HEK293 (cell line): ENCODE measurements at regions not wholly inside any gene's neighbourhood (a gene's known extent, or its start where the extent isn't known, plus 50 kb on each side); places are given as distances from the start of the nearest gene placed in this dataset.

Source experiments
- CTCF ChIA-PET: fragments of 350-600 bp; formaldehyde crosslinking; extraction: SDS; loops from one replicate; lab custom pipeline; 2021; ENCODE audit warnings: antibody characterized with exemption; lab: Yijun Ruan, JAX
- POLR2A ChIA-PET: fragments of 300-600 bp; formaldehyde crosslinking; extraction: SDS; loops from one replicate; lab custom pipeline; 2020; ENCODE audit warnings: antibody characterized with exemption, inconsistent platforms; lab: Yijun Ruan, JAX
- H3K27ac ChIP-seq: fragments of 200-500 bp; sonication (Bioruptor generic); 2 replicates; pipeline ENCODE4 v1.5.1; 2014; ENCODE audit warnings: low read depth, low read length, control low read depth, inconsistent platforms; ENCODE audit errors: extremely low read depth
- H3K36me3 ChIP-seq, 2 experiments: fragments of 200-500 bp in 1 of 2; sonication (Bioruptor generic) in 1 of 2; 1 replicate in 1 of 2; 2 replicates in 1 of 2; pipeline ENCODE4 v1.5.1; 2014 to 2017; ENCODE audit warnings: inconsistent platforms in 2 of 2, low read length in 2 of 2; ENCODE audit not compliant: control insufficient read depth in 2 of 2, insufficient read depth in 1 of 2
- H3K4me1 ChIP-seq: fragments of 200-500 bp; sonication (Bioruptor generic); 2 replicates; pipeline ENCODE4 v1.5.1; 2014; ENCODE audit warnings: mild to moderate bottlenecking, low read length, inconsistent platforms; ENCODE audit not compliant: control insufficient read depth, insufficient read depth
- H3K4me3 ChIP-seq: 2 replicates; pipeline ENCODE4 v1.5.1; 2011; ENCODE audit warnings: low read depth, mild to moderate bottlenecking, control low read depth, low read length, moderate library complexity
- H3K9me3 ChIP-seq: fragments of 200-500 bp; sonication (Bioruptor generic); 2 replicates; pipeline ENCODE4 v1.5.1; 2014; ENCODE audit warnings: low read depth, low read length, inconsistent platforms; ENCODE audit not compliant: control insufficient read depth, insufficient read depth
- BCL11A ChIP-seq: fragments of 450-650 bp; formaldehyde crosslinking; IDR thresholded peaks from 2 replicates; pipeline ENCODE4 v1.5.1; 2016; ENCODE audit warnings: low read depth, missing biosample characterization, missing genetic modification characterization
- BCL11B ChIP-seq: fragments of 450-650 bp; formaldehyde crosslinking; IDR thresholded peaks from 2 replicates; pipeline ENCODE4 v1.5.1; 2016; ENCODE audit warnings: low read depth, missing biosample characterization, missing genetic modification characterization
- HOXD13 ChIP-seq: sonication (generic); formaldehyde crosslinking; IDR thresholded peaks from 2 replicates; pipeline ENCODE4 v1.8.0; 2022; ENCODE audit warnings: missing genetic modification reagents, borderline replicate concordance
- SP7 ChIP-seq: fragments of 450-650 bp; formaldehyde crosslinking; IDR thresholded peaks from 2 replicates; pipeline ENCODE4 v1.5.1; 2016; ENCODE audit warnings: missing biosample characterization, missing genetic modification characterization
- ZBTB1 ChIP-seq: fragments of 450-650 bp; formaldehyde crosslinking; IDR thresholded peaks from 2 replicates; pipeline ENCODE4 v1.5.1; 2016; ENCODE audit warnings: missing biosample characterization, missing genetic modification characterization
- ZBTB21 ChIP-seq: fragments of 450-650 bp; formaldehyde crosslinking; IDR thresholded peaks from 2 replicates; pipeline ENCODE4 v1.5.1; 2017; ENCODE audit warnings: missing biosample characterization, missing genetic modification characterization
- ZBTB7A ChIP-seq: fragments of 450-650 bp; formaldehyde crosslinking; IDR thresholded peaks from 2 replicates; pipeline ENCODE4 v1.5.1; 2016; ENCODE audit warnings: low read depth, missing biosample characterization, missing genetic modification characterization
- ZNF10 ChIP-seq: fragments of 450-650 bp; formaldehyde crosslinking; IDR thresholded peaks from 2 replicates; pipeline ENCODE4 v1.5.1; 2017; ENCODE audit warnings: missing biosample characterization, missing genetic modification characterization
- ZNF114 ChIP-seq: fragments of 450-650 bp; formaldehyde crosslinking; IDR thresholded peaks from 2 replicates; pipeline ENCODE4 v1.5.0; 2017; ENCODE audit warnings: missing biosample characterization, missing genetic modification characterization
- ZNF132 ChIP-seq: fragments of 450-650 bp; formaldehyde crosslinking; IDR thresholded peaks from 2 replicates; pipeline ENCODE4 v1.5.1; 2017; ENCODE audit warnings: missing biosample characterization, missing genetic modification characterization, borderline replicate concordance
- ZNF16 ChIP-seq: fragments of 450-650 bp; formaldehyde crosslinking; IDR thresholded peaks from 2 replicates; pipeline ENCODE4 v1.5.1; 2016; ENCODE audit warnings: low read depth, missing biosample characterization, missing genetic modification characterization
- ZNF18 ChIP-seq: fragments of 450-650 bp; formaldehyde crosslinking; IDR thresholded peaks from 2 replicates; pipeline ENCODE4 v1.5.1; 2016; ENCODE audit warnings: missing biosample characterization, missing genetic modification characterization
- ZNF223 ChIP-seq: fragments of 450-650 bp; formaldehyde crosslinking; IDR thresholded peaks from 2 replicates; pipeline ENCODE4 v1.5.1; 2016; ENCODE audit warnings: missing biosample characterization, missing genetic modification characterization
- ZNF239 ChIP-seq: fragments of 450-650 bp; formaldehyde crosslinking; IDR thresholded peaks from 2 replicates; pipeline ENCODE4 v1.5.1; 2016; ENCODE audit warnings: missing biosample characterization, missing genetic modification characterization
- ZNF266 ChIP-seq: fragments of 450-650 bp; formaldehyde crosslinking; IDR thresholded peaks from 2 replicates; pipeline ENCODE4 v1.5.1; 2016; ENCODE audit warnings: missing biosample characterization, missing genetic modification characterization, low read depth
- ZNF404 ChIP-seq: fragments of 450-650 bp; formaldehyde crosslinking; IDR thresholded peaks from 2 replicates; pipeline ENCODE4 v1.5.1; 2017; ENCODE audit warnings: missing biosample characterization, missing genetic modification characterization
- ZNF521 ChIP-seq: fragments of 450-650 bp; formaldehyde crosslinking; IDR thresholded peaks from 2 replicates; pipeline ENCODE4 v1.5.1; 2017; ENCODE audit warnings: missing biosample characterization, mild to moderate bottlenecking, missing genetic modification characterization
- ZNF548 ChIP-seq: fragments of 450-650 bp; formaldehyde crosslinking; IDR thresholded peaks from 2 replicates; pipeline ENCODE4 v1.5.1; 2016; ENCODE audit warnings: missing biosample characterization, missing genetic modification characterization
- ZNF560 ChIP-seq: fragments of 450-650 bp; formaldehyde crosslinking; IDR thresholded peaks from 2 replicates; pipeline ENCODE4 v1.5.1; 2017; ENCODE audit warnings: missing biosample characterization, missing genetic modification characterization, borderline replicate concordance
- ZNF701 ChIP-seq: fragments of 450-650 bp; formaldehyde crosslinking; IDR thresholded peaks from 2 replicates; pipeline ENCODE4 v1.5.1; 2016; ENCODE audit warnings: missing biosample characterization, missing genetic modification characterization
- TF ChIP-seq, protein P1 (sequence below): fragments of 450-650 bp; formaldehyde crosslinking; IDR thresholded peaks from 2 replicates; pipeline ENCODE4 v1.5.0; 2017; ENCODE audit warnings: missing biosample characterization, missing genetic modification characterization, borderline replicate concordance
- TF ChIP-seq, protein P2 (sequence below): fragments of 450-650 bp; formaldehyde crosslinking; conservative IDR thresholded peaks from 2 replicates; pipeline ENCODE4 v1.5.1; 2016; ENCODE audit warnings: low read depth, missing biosample characterization, missing genetic modification characterization
- TF ChIP-seq, protein P3 (sequence below): fragments of 450-650 bp; formaldehyde crosslinking; IDR thresholded peaks from 2 replicates; pipeline ENCODE4 v1.5.1; 2016; ENCODE audit warnings: missing biosample characterization, missing genetic modification characterization
- TF ChIP-seq, protein P4 (sequence below): fragments of 450-650 bp; formaldehyde crosslinking; IDR thresholded peaks from 2 replicates; pipeline ENCODE4 v1.5.1; 2016; ENCODE audit warnings: missing biosample characterization, missing genetic modification characterization
- TF ChIP-seq, protein P5 (sequence below): fragments of 450-650 bp; formaldehyde crosslinking; IDR thresholded peaks from 2 replicates; pipeline ENCODE4 v1.5.1; 2017; ENCODE audit warnings: missing biosample characterization, missing genetic modification characterization

DNA sequence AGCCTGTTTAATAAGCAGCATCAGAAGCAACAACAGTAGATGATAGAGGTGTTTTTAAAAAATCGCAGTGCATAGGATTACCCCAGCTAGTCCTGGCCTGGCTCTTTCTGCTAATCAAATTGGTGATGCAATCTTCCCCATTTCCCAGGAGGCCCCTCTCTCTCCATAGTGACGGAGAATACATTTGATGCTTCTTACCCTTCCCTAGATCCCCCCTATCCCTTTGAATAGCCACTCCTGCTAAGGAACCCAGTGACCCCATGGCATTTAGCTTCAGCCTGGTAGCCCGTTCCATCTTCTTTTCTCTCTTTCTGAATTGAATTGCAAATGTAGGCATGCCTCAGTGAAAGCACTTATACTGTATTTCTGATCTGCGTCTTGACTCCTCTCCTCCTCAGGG is 223.6 kb upstream of the GAP43 start (continued):
- TF ChIP-seq, protein P1, sequence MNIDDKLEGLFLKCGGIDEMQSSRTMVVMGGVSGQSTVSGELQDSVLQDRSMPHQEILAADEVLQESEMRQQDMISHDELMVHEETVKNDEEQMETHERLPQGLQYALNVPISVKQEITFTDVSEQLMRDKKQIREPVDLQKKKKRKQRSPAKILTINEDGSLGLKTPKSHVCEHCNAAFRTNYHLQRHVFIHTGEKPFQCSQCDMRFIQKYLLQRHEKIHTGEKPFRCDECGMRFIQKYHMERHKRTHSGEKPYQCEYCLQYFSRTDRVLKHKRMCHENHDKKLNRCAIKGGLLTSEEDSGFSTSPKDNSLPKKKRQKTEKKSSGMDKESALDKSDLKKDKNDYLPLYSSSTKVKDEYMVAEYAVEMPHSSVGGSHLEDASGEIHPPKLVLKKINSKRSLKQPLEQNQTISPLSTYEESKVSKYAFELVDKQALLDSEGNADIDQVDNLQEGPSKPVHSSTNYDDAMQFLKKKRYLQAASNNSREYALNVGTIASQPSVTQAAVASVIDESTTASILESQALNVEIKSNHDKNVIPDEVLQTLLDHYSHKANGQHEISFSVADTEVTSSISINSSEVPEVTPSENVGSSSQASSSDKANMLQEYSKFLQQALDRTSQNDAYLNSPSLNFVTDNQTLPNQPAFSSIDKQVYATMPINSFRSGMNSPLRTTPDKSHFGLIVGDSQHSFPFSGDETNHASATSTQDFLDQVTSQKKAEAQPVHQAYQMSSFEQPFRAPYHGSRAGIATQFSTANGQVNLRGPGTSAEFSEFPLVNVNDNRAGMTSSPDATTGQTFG (tag by site-specific recombination) = no peak
- TF ChIP-seq HOXD13 (CRISPR knock-in tag) (no peak), ZNF132 (no peak), ZNF266 (tag by site-specific recombination) (no peak), ZNF548 (tag by site-specific recombination) (no peak), BCL11A (tag by site-specific recombination) (no peak), BCL11B (no peak), ZNF114 (tag by site-specific recombination) (no peak), ZNF521 (tag by site-specific recombination) (no peak)
- TF ChIP-seq, protein P2, sequence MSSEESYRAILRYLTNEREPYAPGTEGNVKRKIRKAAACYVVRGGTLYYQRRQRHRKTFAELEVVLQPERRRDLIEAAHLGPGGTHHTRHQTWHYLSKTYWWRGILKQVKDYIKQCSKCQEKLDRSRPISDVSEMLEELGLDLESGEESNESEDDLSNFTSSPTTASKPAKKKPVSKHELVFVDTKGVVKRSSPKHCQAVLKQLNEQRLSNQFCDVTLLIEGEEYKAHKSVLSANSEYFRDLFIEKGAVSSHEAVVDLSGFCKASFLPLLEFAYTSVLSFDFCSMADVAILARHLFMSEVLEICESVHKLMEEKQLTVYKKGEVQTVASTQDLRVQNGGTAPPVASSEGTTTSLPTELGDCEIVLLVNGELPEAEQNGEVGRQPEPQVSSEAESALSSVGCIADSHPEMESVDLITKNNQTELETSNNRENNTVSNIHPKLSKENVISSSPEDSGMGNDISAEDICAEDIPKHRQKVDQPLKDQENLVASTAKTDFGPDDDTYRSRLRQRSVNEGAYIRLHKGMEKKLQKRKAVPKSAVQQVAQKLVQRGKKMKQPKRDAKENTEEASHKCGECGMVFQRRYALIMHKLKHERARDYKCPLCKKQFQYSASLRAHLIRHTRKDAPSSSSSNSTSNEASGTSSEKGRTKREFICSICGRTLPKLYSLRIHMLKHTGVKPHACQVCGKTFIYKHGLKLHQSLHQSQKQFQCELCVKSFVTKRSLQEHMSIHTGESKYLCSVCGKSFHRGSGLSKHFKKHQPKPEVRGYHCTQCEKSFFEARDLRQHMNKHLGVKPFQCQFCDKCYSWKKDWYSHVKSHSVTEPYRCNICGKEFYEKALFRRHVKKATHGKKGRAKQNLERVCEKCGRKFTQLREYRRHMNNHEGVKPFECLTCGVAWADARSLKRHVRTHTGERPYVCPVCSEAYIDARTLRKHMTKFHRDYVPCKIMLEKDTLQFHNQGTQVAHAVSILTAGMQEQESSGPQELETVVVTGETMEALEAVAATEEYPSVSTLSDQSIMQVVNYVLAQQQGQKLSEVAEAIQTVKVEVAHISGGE = no peak
- TF ChIP-seq, protein P3, sequence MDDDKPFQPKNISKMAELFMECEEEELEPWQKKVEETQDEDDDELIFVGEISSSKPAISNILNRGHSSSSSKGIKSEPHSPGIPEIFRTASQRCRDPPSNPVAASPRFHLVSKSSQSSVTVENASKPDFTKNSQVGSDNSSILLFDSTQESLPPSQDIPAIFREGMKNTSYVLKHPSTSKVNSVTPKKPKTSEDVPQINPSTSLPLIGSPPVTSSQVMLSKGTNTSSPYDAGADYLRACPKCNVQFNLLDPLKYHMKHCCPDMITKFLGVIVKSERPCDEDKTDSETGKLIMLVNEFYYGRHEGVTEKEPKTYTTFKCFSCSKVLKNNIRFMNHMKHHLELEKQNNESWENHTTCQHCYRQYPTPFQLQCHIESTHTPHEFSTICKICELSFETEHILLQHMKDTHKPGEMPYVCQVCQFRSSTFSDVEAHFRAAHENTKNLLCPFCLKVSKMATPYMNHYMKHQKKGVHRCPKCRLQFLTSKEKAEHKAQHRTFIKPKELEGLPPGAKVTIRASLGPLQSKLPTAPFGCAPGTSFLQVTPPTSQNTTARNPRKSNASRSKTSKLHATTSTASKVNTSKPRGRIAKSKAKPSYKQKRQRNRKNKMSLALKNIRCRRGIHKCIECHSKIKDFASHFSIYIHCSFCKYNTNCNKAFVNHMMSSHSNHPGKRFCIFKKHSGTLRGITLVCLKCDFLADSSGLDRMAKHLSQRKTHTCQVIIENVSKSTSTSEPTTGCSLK (tag by site-specific recombination) = no peak
- TF ChIP-seq, protein P4, sequence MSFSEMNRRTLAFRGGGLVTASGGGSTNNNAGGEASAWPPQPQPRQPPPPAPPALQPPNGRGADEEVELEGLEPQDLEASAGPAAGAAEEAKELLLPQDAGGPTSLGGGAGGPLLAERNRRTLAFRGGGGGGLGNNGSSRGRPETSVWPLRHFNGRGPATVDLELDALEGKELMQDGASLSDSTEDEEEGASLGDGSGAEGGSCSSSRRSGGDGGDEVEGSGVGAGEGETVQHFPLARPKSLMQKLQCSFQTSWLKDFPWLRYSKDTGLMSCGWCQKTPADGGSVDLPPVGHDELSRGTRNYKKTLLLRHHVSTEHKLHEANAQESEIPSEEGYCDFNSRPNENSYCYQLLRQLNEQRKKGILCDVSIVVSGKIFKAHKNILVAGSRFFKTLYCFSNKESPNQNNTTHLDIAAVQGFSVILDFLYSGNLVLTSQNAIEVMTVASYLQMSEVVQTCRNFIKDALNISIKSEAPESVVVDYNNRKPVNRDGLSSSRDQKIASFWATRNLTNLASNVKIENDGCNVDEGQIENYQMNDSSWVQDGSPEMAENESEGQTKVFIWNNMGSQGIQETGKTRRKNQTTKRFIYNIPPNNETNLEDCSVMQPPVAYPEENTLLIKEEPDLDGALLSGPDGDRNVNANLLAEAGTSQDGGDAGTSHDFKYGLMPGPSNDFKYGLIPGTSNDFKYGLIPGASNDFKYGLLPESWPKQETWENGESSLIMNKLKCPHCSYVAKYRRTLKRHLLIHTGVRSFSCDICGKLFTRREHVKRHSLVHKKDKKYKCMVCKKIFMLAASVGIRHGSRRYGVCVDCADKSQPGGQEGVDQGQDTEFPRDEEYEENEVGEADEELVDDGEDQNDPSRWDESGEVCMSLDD (tag by site-specific recombination) = no peak
- TF ChIP-seq, protein P5, sequence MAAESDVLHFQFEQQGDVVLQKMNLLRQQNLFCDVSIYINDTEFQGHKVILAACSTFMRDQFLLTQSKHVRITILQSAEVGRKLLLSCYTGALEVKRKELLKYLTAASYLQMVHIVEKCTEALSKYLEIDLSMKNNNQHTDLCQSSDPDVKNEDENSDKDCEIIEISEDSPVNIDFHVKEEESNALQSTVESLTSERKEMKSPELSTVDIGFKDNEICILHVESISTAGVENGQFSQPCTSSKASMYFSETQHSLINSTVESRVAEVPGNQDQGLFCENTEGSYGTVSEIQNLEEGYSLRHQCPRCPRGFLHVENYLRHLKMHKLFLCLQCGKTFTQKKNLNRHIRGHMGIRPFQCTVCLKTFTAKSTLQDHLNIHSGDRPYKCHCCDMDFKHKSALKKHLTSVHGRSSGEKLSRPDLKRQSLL (tag by site-specific recombination) = no peak

- Histone ChIP-seq H3K27ac (no peak overlapping the region), H3K9me3 (no peaks in the 10 kb centered on the region), H3K4me1 (no peaks in the 10 kb centered on the region), H3K36me3 (no peaks in the 10 kb centered on the region), H3K4me3 (no peak overlapping the region)
- ChIA-PET POLR2A (no interaction called here), CTCF (interaction anchor here (0.6 kb wide), 1 partner anchor 36 kb away, joined by 3 read pairs; no protein-coding TSS in a partner anchor)
- TF ChIP-seq ZBTB21 (tag by site-specific recombination) (no peak), ZBTB7A (no peak), ZNF223 (tag by site-specific recombination) (no peak), ZNF560 (tag by site-specific recombination) (no peak), ZNF16 (no peak), ZNF18 (tag by site-specific recombination) (no peak), ZNF404 (tag by site-specific recombination) (no peak), ZNF701 (tag by site-specific recombination) (no peak), ZNF10 (no peak), ZBTB1 (no peak), SP7 (tag by site-specific recombination) (no peak), ZNF239 (tag by site-specific recombination) (no peak)
Observed at GRCh38 chr3:115401298-115401697, 222.0 kb upstream of the GAP43 start.
